GM12873 (cell line): ENCODE measurements at regions not wholly inside any gene's neighbourhood (a gene's known extent, or its start where the extent isn't known, plus 50 kb on each side); places are given as distances from the start of the nearest gene placed in this dataset.

Experiments
- CTCF ChIP-seq: IDR thresholded peaks from 2 replicates; pipeline ENCODE4 v1.5.1; 2012; ENCODE audit warnings: low read depth, mild to moderate bottlenecking, moderate library complexity, low read length, control low read depth; ENCODE audit not compliant: insufficient read depth; ENCODE audit errors: missing control alignments

- TF ChIP-seq CTCF: no peak
These were observed 54.6 kb upstream of the GPR158 start for GRCh38 chr10:25120188-25120587.
